Gastroesophageal sphincter (tissue), 3 donors: ENCODE measurements at regions not wholly inside any gene's neighbourhood (a gene's known extent, or its start where the extent isn't known, plus 50 kb on each side); places are given as distances from the start of the nearest gene placed in this dataset.

ENCODE experiments used
- CTCF ChIP-seq, 4 experiments: fragments of 200-600 bp in 2 of 4; fragments of 450-650 bp in 2 of 4; sonication (generic) in 1 of 4; IDR thresholded peaks; one replicate each; pipeline ENCODE4 v1.5.1; 2017 to 2019; ENCODE audit warnings: antibody characterized with exemption in 4 of 4, mild to moderate bottlenecking in 2 of 4, moderate library complexity in 2 of 4
- POLR2AphosphoS5 ChIP-seq: sonication (generic); formaldehyde crosslinking; IDR thresholded peaks from one replicate; pipeline ENCODE4 v1.6.1; 2017; ENCODE audit warnings: antibody characterized with exemption

- no peak for TF ChIP-seq POLR2AphosphoS5
- no peak for TF ChIP-seq CTCF (IDR thresholded peaks at IDR 0.05)
Observed at GRCh38 chr1:55505326-55505725, 290.2 kb upstream of the USP24 start.
